GM12873 (cell line): ENCODE measurements at regions not wholly inside any gene's neighbourhood (a gene's known extent, or its start where the extent isn't known, plus 50 kb on each side); places are given as distances from the start of the nearest gene placed in this dataset.

ENCODE experiments used
- TF ChIP-seq, protein P1 (sequence below): IDR thresholded peaks from 2 replicates; pipeline ENCODE4 v1.5.1; 2012; ENCODE audit warnings: low read depth, mild to moderate bottlenecking, moderate library complexity, low read length, control low read depth; ENCODE audit not compliant: insufficient read depth; ENCODE audit errors: missing control alignments

DNA sequence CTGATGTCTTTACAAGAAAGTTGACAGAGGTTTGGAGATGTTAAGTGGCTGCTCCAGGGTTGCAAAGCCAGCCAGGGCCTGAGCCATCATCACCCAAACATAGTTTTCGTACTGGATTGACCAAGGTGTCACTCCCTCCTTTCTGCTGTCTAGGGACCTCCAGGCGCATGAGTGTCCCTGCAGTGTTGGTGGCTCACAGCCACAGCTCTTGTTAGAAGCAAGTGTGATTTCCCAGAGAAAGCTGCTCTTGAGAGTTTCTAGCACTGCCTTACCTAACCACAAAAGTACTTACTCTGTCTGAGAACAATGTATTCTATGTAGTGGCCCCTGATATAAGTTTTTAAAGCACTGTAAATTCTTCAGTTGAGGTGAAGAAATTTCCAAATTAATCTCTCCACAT is 144.1 kb downstream of the SOX2 start:
- TF ChIP-seq, protein P1, sequence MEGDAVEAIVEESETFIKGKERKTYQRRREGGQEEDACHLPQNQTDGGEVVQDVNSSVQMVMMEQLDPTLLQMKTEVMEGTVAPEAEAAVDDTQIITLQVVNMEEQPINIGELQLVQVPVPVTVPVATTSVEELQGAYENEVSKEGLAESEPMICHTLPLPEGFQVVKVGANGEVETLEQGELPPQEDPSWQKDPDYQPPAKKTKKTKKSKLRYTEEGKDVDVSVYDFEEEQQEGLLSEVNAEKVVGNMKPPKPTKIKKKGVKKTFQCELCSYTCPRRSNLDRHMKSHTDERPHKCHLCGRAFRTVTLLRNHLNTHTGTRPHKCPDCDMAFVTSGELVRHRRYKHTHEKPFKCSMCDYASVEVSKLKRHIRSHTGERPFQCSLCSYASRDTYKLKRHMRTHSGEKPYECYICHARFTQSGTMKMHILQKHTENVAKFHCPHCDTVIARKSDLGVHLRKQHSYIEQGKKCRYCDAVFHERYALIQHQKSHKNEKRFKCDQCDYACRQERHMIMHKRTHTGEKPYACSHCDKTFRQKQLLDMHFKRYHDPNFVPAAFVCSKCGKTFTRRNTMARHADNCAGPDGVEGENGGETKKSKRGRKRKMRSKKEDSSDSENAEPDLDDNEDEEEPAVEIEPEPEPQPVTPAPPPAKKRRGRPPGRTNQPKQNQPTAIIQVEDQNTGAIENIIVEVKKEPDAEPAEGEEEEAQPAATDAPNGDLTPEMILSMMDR, result no peak

DNA sequence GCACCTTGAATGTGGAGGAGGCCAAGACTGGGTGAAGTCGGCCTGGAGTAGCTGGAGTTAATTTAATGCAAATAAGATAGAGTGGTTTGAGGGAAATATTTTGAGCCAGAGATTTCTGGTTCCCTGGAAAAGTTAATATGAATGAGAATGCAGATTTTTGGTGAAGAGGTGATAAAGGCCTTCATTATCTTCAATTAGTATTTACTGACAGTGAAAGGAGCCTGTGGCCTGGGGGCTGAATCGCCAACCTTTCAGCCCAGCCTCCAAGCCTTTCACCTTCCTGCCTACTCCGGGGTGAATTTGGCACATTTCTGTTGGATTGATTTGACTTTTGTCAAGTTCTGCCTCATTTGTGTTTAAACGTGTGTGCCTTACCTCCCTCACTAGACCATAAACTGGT is 147.8 kb downstream of the SOX2 start:
- TF ChIP-seq, protein P1, result no peak

DNA sequence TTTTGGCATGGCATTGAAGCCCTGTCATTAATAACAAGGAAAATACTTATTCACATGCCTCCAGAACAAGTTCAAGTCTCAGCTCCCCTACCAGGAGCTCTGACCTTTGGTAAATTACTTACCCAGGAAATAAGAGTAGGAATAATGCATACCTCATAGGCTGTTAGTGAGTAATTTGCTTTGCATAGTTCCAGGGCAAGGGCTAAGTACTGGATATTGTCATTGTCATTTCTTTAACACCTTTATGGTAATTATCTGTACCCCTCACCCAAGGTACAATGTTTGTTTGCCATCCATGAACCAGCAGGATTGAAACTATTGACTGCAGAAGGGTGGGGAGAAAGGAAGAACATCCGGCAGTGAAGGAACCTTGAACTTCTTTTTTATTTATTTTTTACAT is 148.5 kb downstream of the SOX2 start:
- TF ChIP-seq, protein P1, result no peak

DNA sequence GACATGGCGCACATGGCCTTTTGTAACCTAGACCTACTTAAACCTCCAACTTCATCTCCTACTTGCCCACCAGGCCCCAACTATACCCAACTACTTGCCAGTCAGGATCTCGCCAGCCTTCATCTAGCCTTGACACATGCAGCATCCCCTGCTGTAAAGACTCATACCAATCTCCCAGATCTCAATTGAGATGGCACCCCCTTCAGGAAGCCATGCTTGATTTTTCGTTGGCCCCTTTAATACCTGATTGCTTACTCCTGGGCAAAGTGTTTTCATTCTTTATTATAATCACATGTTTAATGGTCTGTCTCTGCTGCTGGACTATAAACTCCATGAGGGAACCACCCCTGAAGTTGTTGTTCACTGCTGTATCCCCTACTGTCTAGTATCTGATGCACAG is 150.8 kb downstream of the SOX2 start:
- TF ChIP-seq, protein P1, result no peak

DNA sequence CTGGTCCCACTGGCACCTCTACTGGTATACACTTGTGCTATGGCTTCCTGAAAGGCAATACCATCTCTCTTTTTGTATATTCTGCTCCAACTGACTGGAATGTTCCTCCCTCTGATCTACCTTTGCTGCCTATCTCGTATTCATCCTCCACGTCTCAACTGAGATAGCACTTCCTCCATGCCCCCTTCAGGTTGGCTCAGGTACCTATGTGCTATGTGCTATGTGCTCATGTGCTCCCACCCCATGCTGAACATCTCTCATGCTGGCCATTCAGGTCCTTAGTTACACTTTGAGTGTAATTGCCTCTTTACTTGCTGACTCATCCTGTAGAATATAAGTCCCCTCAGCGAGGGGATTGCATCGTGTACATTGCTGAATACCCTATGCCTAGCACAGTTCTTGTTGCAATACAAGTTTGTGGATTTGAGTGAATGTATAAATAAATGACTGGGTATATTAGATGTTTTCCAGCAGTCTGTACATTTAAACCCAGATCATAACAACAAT is 156.9 kb downstream of the SOX2 start:
- TF ChIP-seq, protein P1, result no peak

DNA sequence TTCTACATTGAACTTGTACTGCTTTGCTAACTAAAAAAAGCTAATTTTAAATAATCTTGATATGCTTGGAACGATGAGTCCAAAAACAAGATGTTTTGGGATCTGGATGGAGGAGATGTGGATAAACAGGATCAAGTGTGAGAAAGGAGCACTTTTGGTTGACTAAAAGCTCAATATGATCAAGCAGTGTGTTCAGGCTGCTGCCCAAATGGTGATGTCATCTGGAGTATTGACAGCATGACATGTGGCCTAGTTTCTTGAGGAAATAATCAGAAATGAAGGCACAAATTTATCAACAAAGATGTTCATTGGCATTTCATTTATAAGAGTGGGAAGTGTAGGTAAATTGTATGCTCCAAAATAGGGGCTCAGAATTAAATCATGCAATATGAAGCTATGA is 161.2 kb downstream of the SOX2 start:
- TF ChIP-seq, protein P1, result no peak

DNA sequence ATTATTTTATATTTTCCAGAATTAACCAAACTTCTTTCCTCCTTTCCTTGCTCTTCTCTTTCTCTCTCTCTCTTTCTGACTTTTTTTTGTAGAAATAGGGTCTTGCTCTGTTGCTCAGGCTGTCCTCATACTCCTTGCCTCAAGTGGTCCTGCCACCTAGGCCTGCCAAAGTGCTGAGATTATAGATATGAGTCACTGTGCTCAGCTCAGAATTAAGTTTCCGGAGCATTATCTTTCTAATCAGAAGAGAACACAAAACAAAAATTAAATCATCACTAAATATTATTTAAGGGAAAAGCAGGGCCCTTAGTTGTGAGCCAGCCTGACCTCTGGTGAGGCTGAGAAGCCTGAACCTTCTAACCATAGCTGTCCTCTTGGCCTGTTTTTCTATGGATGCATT is 168.2 kb downstream of the SOX2 start:
- TF ChIP-seq, protein P1, result no peak
